Stimulated activated naive CD8-positive, alpha-beta T cell treated with anti-CD3 and anti-CD28 coated beads, Interleukin-15, Interleukin-2, amounts not matched to agents 100 U/mL and 50 U/mL, for 24 hours (primary cell): ENCODE measurements at regions not wholly inside any gene's neighbourhood (a gene's known extent, or its start where the extent isn't known, plus 50 kb on each side); places are given as distances from the start of the nearest gene placed in this dataset.
"Not testable (repeated sequence)": the region's sequence is repeated elsewhere in the genome, so short reads cannot be mapped to it uniquely, and the experiment has no call there.

Source experiments
- ATAC-seq: fragments of 150-1000 bp; cut with Tn5 transposase; one replicate; pipeline ENCODE4 v1.10.0; 2021
- DNase-seq: peaks from one replicate; pipeline ENCODE4 v3.0.0; 2021

DNA sequence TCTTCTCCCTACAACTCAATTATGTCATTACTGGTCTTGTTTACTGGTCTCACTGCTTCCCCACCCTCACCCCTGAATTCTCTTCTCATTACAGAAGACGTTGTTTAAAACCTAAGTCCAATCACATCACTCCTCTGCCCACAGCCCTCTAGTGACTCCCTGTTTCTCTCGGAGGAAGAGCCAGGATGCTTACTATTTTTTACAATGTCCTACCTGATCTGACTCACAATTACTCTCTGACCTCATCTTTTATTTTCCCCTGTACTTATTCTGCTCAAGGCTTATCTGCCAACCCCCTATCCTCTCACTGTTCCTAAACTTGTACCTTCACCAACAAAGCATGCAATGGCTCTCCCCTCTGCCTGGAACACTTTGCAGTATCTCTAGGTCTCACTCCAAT, 400.4 kb upstream of the PTCHD4 start:
- no peak for DNase-seq
- no peak for ATAC-seq

- no peak for ATAC-seq
- DNase-seq: no peak
Observed at GRCh38 chr6:48505621-48506020, 394.6 kb upstream of the PTCHD4 start.

- not testable (repeated sequence) for ATAC-seq, DNase-seq
Observed at GRCh38 chr6:48493432-48493831, 382.4 kb upstream of the PTCHD4 start.

GRCh38 chr6:48490658-48491057, 379.7 kb upstream of the PTCHD4 start:
- no peak for DNase-seq
- ATAC-seq: no peak

DNA sequence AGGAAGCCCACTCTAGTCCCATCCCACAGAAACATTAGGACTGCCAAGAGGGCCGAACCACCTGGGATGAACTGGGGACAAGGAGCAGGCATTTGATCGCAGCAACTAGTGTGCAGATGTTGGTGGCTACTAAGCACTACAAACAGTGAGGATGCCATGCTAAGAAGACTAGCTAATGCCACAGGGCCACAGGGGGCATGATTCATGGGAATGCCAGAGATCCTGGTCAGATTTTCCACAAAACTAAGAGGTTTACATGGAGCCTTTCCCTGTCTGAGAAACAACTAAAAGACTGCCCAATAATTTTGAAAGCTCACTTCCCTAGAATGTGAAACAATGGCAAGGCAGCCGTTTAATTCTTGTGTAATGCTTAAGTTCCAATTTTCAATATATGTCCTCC, 375.9 kb upstream of the PTCHD4 start:
- DNase-seq (no peak), ATAC-seq (no peak)

DNA sequence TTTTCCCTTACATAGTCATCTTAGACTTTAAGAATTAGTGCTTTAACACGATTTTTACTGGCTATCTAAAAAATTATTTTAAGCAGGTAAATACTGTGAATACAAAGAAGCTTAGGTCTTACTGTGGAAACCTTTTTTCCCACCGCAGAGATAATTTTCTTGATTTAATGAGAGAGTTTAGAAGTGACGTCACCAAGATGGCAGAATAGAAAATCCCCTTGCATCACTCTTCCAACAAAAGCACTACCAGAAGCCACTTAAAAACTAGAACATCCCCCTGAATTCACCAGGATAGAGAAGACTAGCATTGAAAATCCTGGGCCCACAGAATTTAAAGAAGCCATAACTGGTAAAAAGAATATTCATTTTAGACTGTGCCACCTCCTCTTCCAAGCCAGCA, 375.4 kb upstream of the PTCHD4 start:
- DNase-seq (no peak), ATAC-seq (no peak)

DNA sequence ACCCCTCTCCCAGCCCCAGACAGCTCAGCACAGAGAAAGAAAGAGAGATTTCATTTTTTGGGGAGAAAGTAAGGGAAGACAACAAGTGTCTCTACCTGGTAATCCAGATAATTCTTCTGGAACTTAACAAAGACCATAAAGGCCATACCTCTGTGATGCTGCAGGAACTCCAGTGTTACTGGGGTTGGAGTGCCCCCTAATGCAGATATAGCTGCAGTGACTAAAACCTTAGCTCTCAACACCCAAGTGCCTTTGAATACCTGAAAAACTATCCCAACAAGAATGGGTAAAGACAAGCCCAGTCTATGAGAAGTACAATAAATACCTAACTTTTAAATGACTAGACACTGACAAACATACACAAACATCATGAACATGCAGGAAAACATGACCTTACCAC, 365.3 kb upstream of the PTCHD4 start:
- ATAC-seq: no peak
- DNase-seq: no peak

DNA sequence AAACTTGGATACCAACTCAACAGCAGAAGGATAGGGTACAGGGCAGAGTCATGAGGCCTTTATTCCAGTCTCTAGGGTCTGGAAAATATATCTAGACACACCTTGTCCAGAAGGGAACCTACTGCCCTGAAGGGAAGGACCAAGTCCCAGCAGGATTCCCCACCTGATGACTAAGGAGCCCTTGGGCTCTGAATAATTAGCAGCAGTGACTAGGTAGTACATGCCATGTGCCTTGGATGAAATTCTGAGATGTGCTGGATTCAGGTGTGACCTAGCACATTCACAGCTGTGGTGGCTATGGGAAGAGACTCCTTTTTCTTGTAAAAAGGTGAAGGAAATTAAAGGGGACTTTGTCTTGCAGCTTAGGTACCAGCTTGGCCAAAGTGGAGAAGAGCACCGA, 364.3 kb upstream of the PTCHD4 start:
- ATAC-seq (no peak), DNase-seq (no peak)

DNA sequence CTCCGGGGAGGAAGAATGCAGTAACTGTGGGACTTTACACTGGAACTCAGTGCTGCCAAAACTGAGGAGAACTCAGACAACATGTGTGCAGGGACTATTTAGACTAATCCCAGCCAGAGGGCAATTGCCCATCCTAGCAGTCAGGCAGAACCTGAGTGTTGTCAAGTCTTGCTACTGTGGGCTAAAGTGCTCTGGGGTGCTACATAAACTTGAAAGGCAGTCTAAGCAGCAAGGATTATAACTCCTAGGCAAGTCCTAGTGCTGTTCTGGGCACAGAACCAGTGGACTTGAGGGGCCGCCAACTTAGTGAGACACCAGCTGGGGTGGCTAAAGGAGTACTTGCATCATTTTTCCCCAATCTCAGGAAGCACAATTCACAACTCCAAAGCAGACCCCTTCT, 363.8 kb upstream of the PTCHD4 start:
- DNase-seq (no peak), ATAC-seq (no peak)

- DNase-seq (no peak), ATAC-seq (no peak)
Observed at GRCh38 chr6:48474136-48474535, 363.1 kb upstream of the PTCHD4 start.

DNA sequence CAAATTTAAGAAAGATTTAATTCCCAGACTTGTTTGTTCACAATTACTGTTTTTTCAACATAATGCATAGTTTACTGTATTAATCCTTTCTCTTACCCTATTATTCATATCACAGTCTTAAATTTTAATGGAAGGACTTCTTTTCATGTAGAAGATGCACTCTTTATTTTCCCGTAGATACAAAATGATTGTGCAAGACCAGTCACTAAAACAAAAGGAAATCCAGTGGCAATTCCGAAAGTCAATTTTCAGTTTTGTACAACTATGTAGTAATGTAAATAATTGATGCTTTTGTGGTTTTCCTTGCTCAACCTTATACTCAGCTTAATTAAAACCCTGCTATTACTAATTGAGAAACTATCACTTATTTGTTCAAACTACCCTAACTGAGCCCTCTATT, 361.5 kb upstream of the PTCHD4 start:
- DNase-seq: no peak
- ATAC-seq: no peak

DNA sequence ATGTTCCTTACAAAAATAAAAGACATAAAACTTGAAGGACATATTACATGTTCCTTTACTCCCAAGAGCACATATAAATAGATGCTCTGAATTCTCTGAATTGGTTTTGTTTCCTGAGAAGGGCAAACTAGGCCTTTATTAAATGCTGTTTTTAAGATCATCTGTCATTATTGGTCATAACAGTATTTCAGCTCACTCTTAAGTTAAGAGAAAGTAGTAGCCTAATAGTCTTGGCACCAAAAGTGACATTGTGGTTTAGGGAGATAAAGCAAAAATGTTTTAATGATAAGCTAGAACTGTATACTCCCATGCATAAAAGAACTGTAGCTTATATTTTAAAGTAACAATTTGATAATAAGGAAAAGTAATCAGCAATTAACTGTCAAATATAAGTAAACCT, 361.1 kb upstream of the PTCHD4 start:
- DNase-seq (no peak), ATAC-seq (no peak)

DNA sequence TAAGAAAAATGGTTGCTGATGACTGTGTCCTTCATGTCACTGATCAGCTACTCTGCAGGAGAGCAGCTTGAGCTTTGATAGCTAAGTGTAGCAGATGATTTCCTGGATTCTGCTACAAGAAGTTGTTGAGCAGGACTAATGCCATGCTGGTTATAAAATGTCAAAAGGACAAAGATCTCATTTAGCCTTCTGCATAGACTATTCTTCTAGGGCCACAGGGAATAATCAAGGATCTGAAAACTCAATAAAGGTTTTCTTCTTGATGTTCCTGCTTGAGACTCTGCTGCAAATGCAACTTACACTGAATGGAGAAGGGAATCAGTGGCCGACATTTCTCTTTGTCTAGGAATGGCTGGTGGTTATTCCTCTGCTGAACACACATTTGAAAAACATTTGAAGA, 360.3 kb upstream of the PTCHD4 start:
- ATAC-seq: no peak

DNA sequence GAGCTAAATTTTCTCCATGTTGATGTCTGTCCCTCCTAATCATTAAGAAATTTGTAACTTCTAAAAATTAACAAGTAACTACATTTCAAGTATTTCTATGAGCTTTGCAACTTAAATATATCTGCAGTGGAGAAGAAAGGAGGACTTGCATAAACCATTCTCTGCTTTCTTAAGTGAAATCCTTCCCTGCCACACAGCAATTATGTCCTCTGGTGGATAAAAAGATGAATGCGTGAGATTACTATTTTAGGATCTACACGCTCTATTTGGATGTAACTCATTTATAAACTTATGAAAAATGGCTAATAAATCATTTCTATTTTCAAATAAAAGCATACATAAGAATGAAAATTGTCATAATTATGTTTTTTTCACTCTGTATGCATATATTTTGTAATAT, 338.0 kb upstream of the PTCHD4 start:
- ATAC-seq: no peak

More for the DNA sequence above, 360.3 kb upstream of the PTCHD4 start:
- DNase-seq: no peak

GRCh38 chr6:48447251-48447650, 336.3 kb upstream of the PTCHD4 start:
- DNase-seq (no peak), ATAC-seq (no peak)

More for the DNA sequence above, 338.0 kb upstream of the PTCHD4 start:
- no peak for DNase-seq

DNA sequence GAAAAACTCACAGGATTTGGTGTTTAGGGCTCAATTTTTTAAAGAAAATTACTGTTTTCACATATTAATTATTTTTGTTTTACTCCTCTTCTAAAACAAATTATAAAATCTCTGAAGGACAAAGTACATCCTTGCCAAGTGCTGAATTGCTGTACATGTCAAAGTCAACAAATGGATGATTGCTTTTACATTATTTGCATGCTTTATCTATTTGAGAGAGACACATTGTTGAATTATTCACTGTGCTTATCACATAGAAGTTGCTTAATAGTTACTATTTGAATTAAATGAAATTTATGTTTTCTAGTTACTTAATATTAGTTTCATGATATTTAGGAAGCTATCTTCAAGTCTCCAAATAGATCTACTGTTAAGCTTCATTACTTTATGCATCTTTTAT, 318.6 kb upstream of the PTCHD4 start:
- no peak for DNase-seq
- no peak for ATAC-seq

DNA sequence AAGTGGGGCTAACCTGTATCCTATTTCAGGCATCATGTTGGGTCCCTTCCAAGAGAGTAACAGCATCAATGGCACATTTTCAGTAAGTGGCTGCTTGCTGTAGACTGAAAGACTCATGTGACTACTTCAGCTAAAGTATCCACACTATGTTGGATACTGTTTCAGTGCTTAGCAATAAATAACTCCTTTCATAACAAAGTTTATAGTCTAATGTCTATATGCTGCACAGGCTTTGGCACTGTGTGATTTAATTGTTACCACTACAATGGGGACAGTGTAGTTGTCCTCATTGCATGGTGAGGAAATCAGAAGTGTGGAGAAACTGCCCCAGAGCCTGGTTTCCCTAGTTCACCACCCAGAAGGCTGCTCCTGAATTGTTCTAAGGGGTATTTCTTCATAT, 318.0 kb upstream of the PTCHD4 start:
- ATAC-seq (no peak), DNase-seq (no peak)

DNA sequence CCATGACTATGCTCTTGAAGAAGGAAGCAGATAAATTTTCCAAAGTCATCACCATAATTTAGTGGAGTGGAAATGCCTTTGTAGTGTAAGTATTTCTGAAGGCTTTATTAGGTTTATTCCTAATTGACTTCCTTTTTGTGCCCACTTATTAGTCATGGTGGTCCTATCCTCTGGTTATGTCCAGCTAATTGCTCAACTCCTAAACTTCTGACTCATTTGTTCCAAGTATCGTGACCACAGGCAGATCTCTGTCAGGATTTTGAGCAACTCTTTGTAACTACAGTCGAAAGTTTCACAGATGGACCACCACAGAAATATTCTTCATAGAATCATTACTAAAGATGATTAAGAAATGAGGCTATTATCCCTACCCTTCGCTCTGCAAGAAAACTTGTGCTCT, 315.6 kb upstream of the PTCHD4 start:
- DNase-seq: no peak
- ATAC-seq: no peak

GRCh38 chr6:48423640-48424365, 312.8 kb upstream of the PTCHD4 start:
- ATAC-seq: no peak
- DNase-seq: no peak

- ATAC-seq (no peak), DNase-seq (no peak)
Observed at GRCh38 chr6:48419992-48420391, 309.0 kb upstream of the PTCHD4 start.

- DNase-seq (no peak), ATAC-seq (no peak)
Observed at GRCh38 chr6:48417927-48418326, 306.9 kb upstream of the PTCHD4 start.

- no peak for ATAC-seq
Observed at GRCh38 chr6:48412656-48413055, 301.7 kb upstream of the PTCHD4 start.

GRCh38 chr6:48404927-48405326, 293.9 kb upstream of the PTCHD4 start:
- DNase-seq (no peak), ATAC-seq (no peak)

More at GRCh38 chr6:48412656-48413055, 301.7 kb upstream of the PTCHD4 start:
- DNase-seq: no peak

GRCh38 chr6:48403587-48403986, 292.6 kb upstream of the PTCHD4 start:
- ATAC-seq: no peak

DNA sequence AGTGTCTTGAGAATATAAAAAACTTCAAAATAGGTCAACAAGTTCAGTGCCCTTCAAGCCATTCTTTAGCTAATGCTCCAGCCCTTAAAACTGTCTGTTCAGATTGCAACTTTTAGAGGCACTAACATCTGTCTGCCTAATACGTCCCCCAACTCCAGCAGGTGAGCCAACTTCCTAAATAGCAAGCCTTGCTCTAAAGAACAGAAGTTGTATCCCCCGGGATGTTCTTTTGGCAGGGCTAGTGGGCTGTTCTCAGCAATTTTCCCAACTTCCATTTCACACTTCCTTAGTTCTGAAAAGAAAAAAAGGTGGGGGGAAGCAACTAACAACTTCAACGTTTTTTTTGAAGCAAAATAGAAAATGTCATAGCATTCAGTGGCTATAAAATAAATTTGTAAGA, 290.0 kb upstream of the PTCHD4 start:
- ATAC-seq (no peak), DNase-seq (no peak)

More at GRCh38 chr6:48403587-48403986, 292.6 kb upstream of the PTCHD4 start:
- no peak for DNase-seq
